ENCODE measurements at regions not wholly inside any gene's neighbourhood (a gene's known extent, or its start where the extent isn't known, plus 50 kb on each side); places are given as distances from the start of the nearest gene placed in this dataset.

GRCh38 chr16:52957199-52957598 is 95.5 kb downstream of the CHD9NB start:
- Histone ChIP-seq H3K36me3 (ENCODE audit: insufficient read depth, low read length) (no peaks in the 10 kb centered on the region), H4K20me1 (ENCODE audit: insufficient read depth, low read length) (no peaks in the 10 kb centered on the region), H3K27ac (ENCODE audit: low read depth, low read length) (no peak overlapping the region), H3K4me2 (ENCODE audit: low read length) (no peak overlapping the region), H3K4me1 (ENCODE audit: insufficient read depth, low read length) (no peaks in the 10 kb centered on the region), H2AFZ (ENCODE audit: low read depth, low read length) (no peak overlapping the region), H3K79me2 (ENCODE audit: insufficient read depth, low read length) (no peaks in the 10 kb centered on the region), H3K9ac (ENCODE audit: low read length) (no peak overlapping the region), H3K9me3 (ENCODE audit: insufficient read depth, low read depth, low read length) (no peaks in the 10 kb centered on the region), H3K4me3 (ENCODE audit: insufficient read depth, low read depth, low read length) (no peak overlapping the region), H3K27me3 (ENCODE audit: insufficient read depth, low read length) (no peaks in the 10 kb centered on the region)
- FAIRE-seq (no peak), DNase-seq (ENCODE audit: low read depth) (no peak)
- no peaks in the 10 kb centered on the region for H3K36me3 Mint-ChIP-seq (ENCODE audit: low read depth, unreplicated experiment)
- no peak for TF ChIP-seq EZH2 (IDR thresholded peaks at IDR 0.05; ENCODE audit: insufficient read depth, low read length)
- TF ChIP-seq, protein P1, sequence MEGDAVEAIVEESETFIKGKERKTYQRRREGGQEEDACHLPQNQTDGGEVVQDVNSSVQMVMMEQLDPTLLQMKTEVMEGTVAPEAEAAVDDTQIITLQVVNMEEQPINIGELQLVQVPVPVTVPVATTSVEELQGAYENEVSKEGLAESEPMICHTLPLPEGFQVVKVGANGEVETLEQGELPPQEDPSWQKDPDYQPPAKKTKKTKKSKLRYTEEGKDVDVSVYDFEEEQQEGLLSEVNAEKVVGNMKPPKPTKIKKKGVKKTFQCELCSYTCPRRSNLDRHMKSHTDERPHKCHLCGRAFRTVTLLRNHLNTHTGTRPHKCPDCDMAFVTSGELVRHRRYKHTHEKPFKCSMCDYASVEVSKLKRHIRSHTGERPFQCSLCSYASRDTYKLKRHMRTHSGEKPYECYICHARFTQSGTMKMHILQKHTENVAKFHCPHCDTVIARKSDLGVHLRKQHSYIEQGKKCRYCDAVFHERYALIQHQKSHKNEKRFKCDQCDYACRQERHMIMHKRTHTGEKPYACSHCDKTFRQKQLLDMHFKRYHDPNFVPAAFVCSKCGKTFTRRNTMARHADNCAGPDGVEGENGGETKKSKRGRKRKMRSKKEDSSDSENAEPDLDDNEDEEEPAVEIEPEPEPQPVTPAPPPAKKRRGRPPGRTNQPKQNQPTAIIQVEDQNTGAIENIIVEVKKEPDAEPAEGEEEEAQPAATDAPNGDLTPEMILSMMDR (IDR thresholded peaks at IDR 0.05; ENCODE audit: insufficient read depth, low read depth, low read length) = no peak
- H3K4me1 Mint-ChIP-seq (ENCODE audit: low read depth, unreplicated experiment) = no peaks in the 10 kb centered on the region
- no peaks in the 10 kb centered on the region for H3K27me3 Mint-ChIP-seq (ENCODE audit: low read depth, unreplicated experiment)
- no peak overlapping the region for H3K4me3 Mint-ChIP-seq (ENCODE audit: unreplicated experiment)
- no peak overlapping the region for H3K27ac Mint-ChIP-seq (ENCODE audit: unreplicated experiment)
- peaks cover 3% of the 10 kb centered on the region for H3K9me3 Mint-ChIP-seq (ENCODE audit: unreplicated experiment)

DNA sequence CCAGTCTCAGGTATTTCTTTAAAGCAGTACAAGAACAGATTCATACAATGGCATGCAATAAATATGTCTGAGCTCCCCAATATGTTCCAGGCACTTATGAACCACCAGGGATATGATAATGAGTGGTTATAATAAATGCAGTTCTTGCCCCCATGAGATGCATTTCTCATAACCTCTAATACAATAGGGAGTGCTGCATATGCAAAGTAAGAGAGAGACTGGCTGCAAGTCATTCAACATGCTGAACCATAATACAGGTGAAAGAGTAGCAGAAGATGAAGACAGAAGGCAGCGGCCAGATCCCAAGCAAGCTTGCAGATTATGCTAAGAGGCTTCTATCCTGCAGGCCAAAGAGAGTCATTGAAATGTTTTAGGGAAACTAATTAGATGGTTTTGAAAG is 96.7 kb downstream of the CHD9NB start:
- H2AFZ ChIP-seq (ENCODE audit: low read depth, low read length) = no peak overlapping the region
- H3K36me3 ChIP-seq (ENCODE audit: insufficient read depth, low read length) = no peaks in the 10 kb centered on the region
- H3K27me3 Mint-ChIP-seq (ENCODE audit: low read depth, unreplicated experiment) = no peaks in the 10 kb centered on the region
- no peak overlapping the region for H3K27ac Mint-ChIP-seq (ENCODE audit: unreplicated experiment)
- no peaks in the 10 kb centered on the region for H4K20me1 ChIP-seq (ENCODE audit: insufficient read depth, low read length)
- H3K79me2 ChIP-seq (ENCODE audit: insufficient read depth, low read length) = no peaks in the 10 kb centered on the region
- no peaks in the 10 kb centered on the region for H3K27me3 ChIP-seq (ENCODE audit: insufficient read depth, low read length)
- H3K4me3 Mint-ChIP-seq (ENCODE audit: unreplicated experiment) = no peak overlapping the region
- no peak overlapping the region for H3K4me3 ChIP-seq (ENCODE audit: insufficient read depth, low read depth, low read length)
- H3K4me1 Mint-ChIP-seq (ENCODE audit: low read depth, unreplicated experiment) = no peaks in the 10 kb centered on the region
- H3K27ac ChIP-seq (ENCODE audit: low read depth, low read length) = no peak overlapping the region
- H3K4me1 ChIP-seq (ENCODE audit: insufficient read depth, low read length) = no peaks in the 10 kb centered on the region
- DNase-seq (ENCODE audit: low read depth) = no peak
- TF ChIP-seq EZH2 (IDR thresholded peaks at IDR 0.05; ENCODE audit: insufficient read depth, low read length) = no peak
- TF ChIP-seq, protein P1 (IDR thresholded peaks at IDR 0.05; ENCODE audit: insufficient read depth, low read depth, low read length) = no peak
- H3K9ac ChIP-seq (ENCODE audit: low read length) = no peak overlapping the region
- no peaks in the 10 kb centered on the region for H3K9me3 ChIP-seq (ENCODE audit: insufficient read depth, low read depth, low read length)
- no peak for FAIRE-seq
- no peaks in the 10 kb centered on the region for H3K36me3 Mint-ChIP-seq (ENCODE audit: low read depth, unreplicated experiment)
- no peak overlapping the region for H3K4me2 ChIP-seq (ENCODE audit: low read length)
- H3K9me3 Mint-ChIP-seq (ENCODE audit: unreplicated experiment) = peaks cover 3% of the 10 kb centered on the region

- no peaks in the 10 kb centered on the region for H3K4me1 ChIP-seq (ENCODE audit: insufficient read depth, low read length)
- no peaks in the 10 kb centered on the region for H3K36me3 ChIP-seq (ENCODE audit: insufficient read depth, low read length)
- Mint-ChIP-seq H3K9me3 (ENCODE audit: unreplicated experiment) (peaks cover 3% of the 10 kb centered on the region), H3K27ac (ENCODE audit: unreplicated experiment) (no peak overlapping the region), H3K27me3 (ENCODE audit: low read depth, unreplicated experiment) (no peaks in the 10 kb centered on the region), H3K4me3 (ENCODE audit: unreplicated experiment) (no peak overlapping the region), H3K36me3 (ENCODE audit: low read depth, unreplicated experiment) (no peaks in the 10 kb centered on the region), H3K4me1 (ENCODE audit: low read depth, unreplicated experiment) (no peaks in the 10 kb centered on the region)
- no peak overlapping the region for H2AFZ ChIP-seq (ENCODE audit: low read depth, low read length)
- no peaks in the 10 kb centered on the region for H3K27me3 ChIP-seq (ENCODE audit: insufficient read depth, low read length)
- no peak for DNase-seq (ENCODE audit: low read depth)
- no peak for TF ChIP-seq EZH2 (IDR thresholded peaks at IDR 0.05; ENCODE audit: insufficient read depth, low read length)
- TF ChIP-seq, protein P1 (IDR thresholded peaks at IDR 0.05; ENCODE audit: insufficient read depth, low read depth, low read length) = no peak
- no peak for FAIRE-seq
- no peaks in the 10 kb centered on the region for H3K9me3 ChIP-seq (ENCODE audit: insufficient read depth, low read depth, low read length)
- no peak overlapping the region for H3K4me3 ChIP-seq (ENCODE audit: insufficient read depth, low read depth, low read length)
- no peak overlapping the region for H3K27ac ChIP-seq (ENCODE audit: low read depth, low read length)
- no peak overlapping the region for H3K9ac ChIP-seq (ENCODE audit: low read length)
- H3K4me2 ChIP-seq (ENCODE audit: low read length) = no peak overlapping the region
- H3K79me2 ChIP-seq (ENCODE audit: insufficient read depth, low read length) = no peaks in the 10 kb centered on the region
- no peaks in the 10 kb centered on the region for H4K20me1 ChIP-seq (ENCODE audit: insufficient read depth, low read length)
Observed at GRCh38 chr16:52953215-52953614, 99.5 kb downstream of the CHD9NB start.

Data from astrocyte (in vitro differentiated cells and primary cell).